Peyer's patch (tissue), 4 donors: ENCODE measurements at regions not wholly inside any gene's neighbourhood (a gene's known extent, or its start where the extent isn't known, plus 50 kb on each side); places are given as distances from the start of the nearest gene placed in this dataset.

ENCODE experiments used
- CTCF ChIP-seq, 6 experiments: fragments of 450-650 bp in 4 of 6; fragments of 200-600 bp in 2 of 6; sonication (generic) in 1 of 6; IDR thresholded peaks; one replicate each; pipeline ENCODE4 v1.5.1; 2017 to 2019; ENCODE audit warnings: antibody characterized with exemption in 6 of 6, mild to moderate bottlenecking in 3 of 6, moderate library complexity in 1 of 6
- POLR2A ChIP-seq, 2 donors: fragments of 450-650 bp; IDR thresholded peaks; one replicate each; pipeline ENCODE4 v1.5.1; 2017; ENCODE audit warnings: antibody characterized with exemption in 2 of 2, mild to moderate bottlenecking in 2 of 2, moderate library complexity in 2 of 2

- no peak for TF ChIP-seq POLR2A (IDR thresholded peaks at IDR 0.05)
- TF ChIP-seq CTCF (IDR thresholded peaks at IDR 0.05), result no peak
Observed at GRCh38 chr14:105986894-105987284, 460.5 kb downstream of the TMEM121 start.
